ENCODE measurements at regions not wholly inside any gene's neighbourhood (a gene's known extent, or its start where the extent isn't known, plus 50 kb on each side); places are given as distances from the start of the nearest gene placed in this dataset.

- no peak for TF ChIP-seq CTCF (conservative IDR thresholded peaks at IDR 0.05; ENCODE audit: low read depth, low read length)
- no peak overlapping the region for H3K4me3 ChIP-seq (ENCODE audit: low read depth, low read length)
- DNase-seq (ENCODE audit: low read depth), result peak; percentile 7
Measured at GRCh38 chr4:38510201-38510600, 153.8 kb upstream of the KLF3 start.

GRCh38 chr4:38511702-38512101 is 152.3 kb upstream of the KLF3 start:
- H3K4me3 ChIP-seq (ENCODE audit: low read depth, low read length), result no peak overlapping the region
- DNase-seq (ENCODE audit: low read depth), result no peak
- TF ChIP-seq CTCF (conservative IDR thresholded peaks at IDR 0.05; ENCODE audit: low read depth, low read length), result no peak

DNA sequence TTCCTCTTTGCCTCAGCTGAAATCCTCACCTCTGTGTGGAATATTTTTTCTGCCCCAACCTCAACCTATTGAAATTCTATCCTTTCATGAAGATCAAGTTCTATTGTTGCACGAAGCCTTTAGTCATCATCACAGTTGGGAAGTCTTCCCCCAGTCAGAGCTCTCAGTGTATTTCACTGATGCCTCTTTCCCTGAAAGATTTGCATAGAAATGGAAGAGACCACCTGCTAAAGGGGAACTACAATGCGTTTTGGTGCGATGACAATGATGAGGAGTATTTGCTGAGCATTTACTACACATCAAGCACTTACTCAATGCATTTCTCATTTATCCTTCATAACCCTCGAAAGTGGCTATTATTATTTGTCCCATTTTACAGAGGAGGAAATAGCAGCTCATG is 151.2 kb upstream of the KLF3 start:
- no peak for DNase-seq (ENCODE audit: low read depth)
- no peak overlapping the region for H3K4me3 ChIP-seq (ENCODE audit: low read depth, low read length)
- TF ChIP-seq CTCF (conservative IDR thresholded peaks at IDR 0.05; ENCODE audit: low read depth, low read length), result no peak

DNA sequence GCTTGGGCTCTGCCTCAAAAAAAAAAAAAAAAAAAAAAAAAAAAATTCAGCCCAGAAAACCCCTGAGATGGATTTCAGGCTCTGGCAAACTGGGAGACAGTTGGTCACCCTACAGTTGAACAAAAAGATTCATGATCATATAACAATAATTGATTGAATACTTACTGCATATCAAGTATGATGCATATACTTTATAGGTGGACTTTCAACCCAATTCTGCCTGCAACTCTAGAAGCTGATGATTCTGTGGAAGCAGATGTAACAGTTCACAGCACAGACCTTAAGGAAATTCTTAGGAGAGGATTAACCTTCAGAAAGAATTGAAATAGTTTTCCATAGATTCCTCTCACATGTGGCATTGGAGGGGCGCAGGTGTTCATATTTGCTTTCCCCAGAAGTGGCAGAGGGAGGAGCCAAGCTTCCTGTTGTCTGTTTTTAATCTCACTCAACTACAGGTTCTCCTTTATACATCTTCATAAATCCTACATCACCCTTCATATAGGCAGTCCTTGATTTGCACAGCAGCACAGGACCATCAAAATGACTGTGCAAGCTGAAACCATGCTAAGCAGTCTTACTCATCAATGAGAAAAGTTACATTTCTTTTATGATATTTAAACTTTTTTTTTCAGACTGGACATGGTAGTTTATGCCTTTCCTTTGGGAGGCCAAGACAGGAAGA is 149.4 kb upstream of the KLF3 start:
- TF ChIP-seq CTCF (conservative IDR thresholded peaks at IDR 0.05; ENCODE audit: low read depth, low read length), result no peak
- no peak for DNase-seq (ENCODE audit: low read depth)
- no peak overlapping the region for H3K4me3 ChIP-seq (ENCODE audit: low read depth, low read length)

DNA sequence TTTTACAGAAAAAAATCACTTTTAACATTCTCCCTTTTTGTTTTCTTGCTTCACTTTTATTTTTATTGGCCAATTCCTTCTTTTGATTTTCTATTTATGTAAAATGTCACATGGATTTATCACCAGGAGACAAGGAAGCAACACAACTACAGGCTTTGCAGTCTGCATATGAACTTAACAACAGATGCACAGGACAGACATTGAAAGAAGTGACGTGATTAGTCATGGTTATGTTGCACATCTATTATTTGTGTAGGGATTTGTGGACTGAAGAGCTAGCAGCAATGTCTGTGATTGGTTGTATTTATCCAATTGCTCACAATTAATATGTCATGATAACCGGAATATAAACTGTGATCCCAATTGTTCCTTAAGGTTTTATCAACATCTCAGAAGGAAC is 147.8 kb upstream of the KLF3 start:
- no peak for DNase-seq (ENCODE audit: low read depth)
- no peak for TF ChIP-seq CTCF (conservative IDR thresholded peaks at IDR 0.05; ENCODE audit: low read depth, low read length)
- no peak overlapping the region for H3K4me3 ChIP-seq (ENCODE audit: low read depth, low read length)

DNA sequence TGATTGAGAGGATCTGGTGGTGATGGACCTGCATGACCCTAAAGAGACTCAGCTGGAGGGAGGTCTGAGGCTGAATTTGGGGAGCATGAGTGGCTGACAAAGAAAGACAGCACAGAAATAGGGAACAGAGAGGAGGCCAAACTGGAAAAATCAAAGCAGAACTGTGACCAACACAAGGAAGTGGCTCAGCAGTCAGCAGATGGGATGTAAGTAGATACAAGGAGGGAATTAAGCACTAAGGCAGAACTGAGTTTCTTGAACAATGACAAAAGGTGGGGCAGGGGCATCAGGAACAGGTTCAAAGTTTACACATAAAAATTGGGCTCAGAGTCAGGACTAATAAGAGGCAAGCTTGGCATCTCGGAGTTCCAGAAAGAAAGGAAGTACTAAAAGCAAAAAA is 144.3 kb upstream of the KLF3 start:
- TF ChIP-seq CTCF (conservative IDR thresholded peaks at IDR 0.05; ENCODE audit: low read depth, low read length), result no peak

GRCh38 chr4:38523054-38523453 is 140.9 kb upstream of the KLF3 start:
- H3K4me3 ChIP-seq (ENCODE audit: low read depth, low read length), result no peak overlapping the region
- DNase-seq (ENCODE audit: low read depth), result no peak
- TF ChIP-seq CTCF (conservative IDR thresholded peaks at IDR 0.05; ENCODE audit: low read depth, low read length), result no peak

More for the DNA sequence above, 144.3 kb upstream of the KLF3 start:
- no peak for DNase-seq (ENCODE audit: low read depth)
- H3K4me3 ChIP-seq (ENCODE audit: low read depth, low read length), result no peak overlapping the region
